ENCODE measurements at regions not wholly inside any gene's neighbourhood (a gene's known extent, or its start where the extent isn't known, plus 50 kb on each side); places are given as distances from the start of the nearest gene placed in this dataset.
"Not testable (repeated sequence)": the region's sequence is repeated elsewhere in the genome, so short reads cannot be mapped to it uniquely, and the experiment has no call there.

DNA sequence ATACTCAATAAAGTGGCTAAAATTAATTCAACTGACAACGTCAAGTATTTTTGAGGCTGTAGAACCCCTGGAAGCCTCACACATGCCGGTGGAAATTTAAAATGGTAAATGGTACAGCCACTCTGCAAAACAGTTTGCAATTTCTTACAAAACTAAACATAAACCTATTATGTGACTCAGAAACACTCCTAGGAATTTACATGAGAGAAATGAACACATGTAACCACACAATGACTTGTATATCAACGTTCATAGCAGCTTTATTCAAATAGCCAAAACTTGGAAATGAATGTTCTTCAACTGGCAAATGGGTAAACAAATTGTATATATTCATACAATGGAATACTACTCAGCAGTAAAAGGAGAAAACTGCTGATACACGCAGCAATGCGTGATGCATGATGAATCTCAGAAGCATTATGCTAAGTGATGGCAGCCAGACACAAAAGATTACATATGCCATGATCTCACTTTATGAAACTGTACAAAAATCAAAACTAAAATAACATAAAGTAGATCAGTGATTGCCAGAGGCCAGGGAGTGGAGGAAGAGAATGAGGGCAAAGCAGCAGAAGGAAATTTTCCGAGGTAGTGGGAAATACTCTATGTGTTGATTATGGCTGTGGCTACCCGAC, 112.5 kb downstream of the FAM50B start:
- intact Hi-C loops (cut with micrococcal nuclease) = no loop called here

DNA sequence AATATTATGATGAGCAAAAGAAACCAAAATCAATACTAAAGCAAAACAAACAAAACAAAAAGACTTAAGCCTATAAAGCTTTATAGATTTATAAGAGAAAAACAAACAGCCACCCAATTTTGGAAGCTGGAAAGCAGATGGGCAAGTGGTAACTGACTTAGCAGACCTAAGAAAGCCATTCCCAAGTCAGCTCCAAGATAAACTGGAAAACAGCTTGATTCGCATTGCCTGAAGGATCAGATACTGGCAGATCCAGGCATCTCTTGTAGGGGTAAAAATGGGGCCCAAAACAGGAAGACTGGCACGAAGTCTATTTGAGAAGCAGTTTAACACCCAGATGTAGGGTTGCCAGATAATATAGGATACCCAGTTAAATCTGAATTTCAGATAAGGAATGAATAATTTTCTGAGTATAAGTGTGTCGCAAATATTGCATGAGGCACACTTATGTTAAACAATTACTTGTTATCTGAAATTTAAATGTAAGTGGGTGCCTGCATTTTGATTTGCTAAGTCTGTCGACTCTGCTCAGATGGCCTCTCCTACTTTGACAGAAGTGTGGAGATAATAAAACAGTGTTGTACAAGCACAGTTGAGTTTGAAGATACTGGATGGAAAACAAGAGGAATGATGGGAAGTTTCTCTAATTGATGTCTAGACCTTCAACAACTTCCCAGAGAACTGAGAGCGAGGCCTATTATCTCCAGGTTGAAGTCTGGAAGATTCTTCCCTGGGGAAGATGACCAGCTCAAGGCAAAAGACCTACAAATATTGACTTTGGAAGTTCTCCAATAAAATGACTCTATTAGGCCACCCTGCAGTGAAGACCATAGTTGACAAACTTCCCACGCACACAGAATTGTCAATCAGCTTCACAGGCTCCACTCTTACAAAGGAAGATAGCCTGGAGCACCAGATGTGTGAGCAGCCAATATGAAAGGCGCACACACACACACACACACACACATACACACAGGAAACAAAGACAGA, 113.4 kb downstream of the FAM50B start:
- intact Hi-C loops (cut with micrococcal nuclease) = no loop called here

DNA sequence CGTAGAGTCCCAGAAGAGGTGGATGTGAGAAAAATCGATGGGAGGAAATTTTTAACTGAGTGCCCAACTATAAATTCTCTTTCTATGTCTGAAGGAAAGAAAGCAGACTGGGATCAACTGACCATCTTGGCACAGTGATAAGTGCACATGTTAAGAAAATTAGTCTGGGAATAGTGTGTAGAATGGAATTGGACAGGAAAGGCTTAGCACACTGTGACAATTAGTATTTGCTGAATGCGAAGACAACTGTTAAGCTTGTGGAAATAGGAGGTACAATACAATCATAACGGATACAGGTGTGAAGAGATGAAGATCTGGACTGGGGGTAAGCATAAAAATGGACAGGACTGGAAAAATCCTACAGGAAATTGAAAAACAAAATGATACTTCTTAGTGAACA, 114.3 kb downstream of the FAM50B start:
- intact Hi-C loops (cut with micrococcal nuclease) = no loop called here

DNA sequence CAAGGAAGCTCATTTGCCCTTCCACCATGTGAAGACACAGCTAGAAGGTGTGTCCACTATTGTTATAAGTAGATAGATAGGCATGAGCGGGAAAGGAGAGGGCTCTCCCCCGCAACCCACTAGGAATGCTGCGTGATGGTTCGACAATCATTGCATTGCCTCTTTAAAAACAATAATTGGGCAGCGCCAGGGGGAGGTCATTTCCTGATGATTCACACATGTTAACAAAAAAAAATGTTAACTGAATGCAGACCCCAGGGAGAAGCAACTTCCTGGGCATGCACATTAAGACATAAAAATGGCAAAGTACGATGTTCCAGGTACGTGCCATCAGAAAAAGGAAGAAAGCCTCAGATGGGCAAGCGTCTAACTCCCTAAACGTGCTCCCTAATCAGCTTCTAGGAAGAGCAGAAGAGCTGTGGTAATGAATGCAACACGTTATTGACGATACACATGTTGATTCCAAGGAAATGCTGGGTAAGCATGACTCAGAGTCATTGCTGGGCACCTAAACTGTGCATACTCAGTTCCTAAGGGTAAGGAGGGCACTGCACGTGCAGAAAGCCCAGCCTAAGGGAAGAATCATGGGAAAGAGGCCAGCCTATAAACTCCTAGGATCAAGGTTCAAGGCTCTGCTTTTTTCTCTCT, 113.7 kb downstream of the FAM217A start:
- intact Hi-C loops (cut with micrococcal nuclease) = no loop called here

DNA sequence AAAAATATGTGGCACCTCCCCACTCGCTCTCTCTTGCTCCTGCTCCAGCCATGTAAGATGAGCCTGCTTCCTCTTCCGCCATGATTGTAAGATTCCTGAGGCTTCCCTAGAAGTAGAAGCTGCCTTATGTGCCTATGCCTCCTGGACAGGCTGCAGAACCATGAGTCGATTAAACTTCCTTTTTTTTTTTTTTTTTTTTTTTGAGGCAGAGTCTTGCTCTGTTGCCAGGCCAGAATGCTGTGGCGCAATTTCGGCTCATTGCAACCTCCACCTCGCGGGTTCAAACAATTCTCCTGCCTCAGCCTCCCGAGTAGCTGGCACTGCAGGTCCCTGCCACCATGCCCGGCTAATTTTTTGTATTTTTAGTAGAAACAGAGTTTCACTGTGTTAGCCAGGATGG, 112.5 kb downstream of the FAM217A start:
- intact Hi-C loops (cut with micrococcal nuclease) = no loop called here

DNA sequence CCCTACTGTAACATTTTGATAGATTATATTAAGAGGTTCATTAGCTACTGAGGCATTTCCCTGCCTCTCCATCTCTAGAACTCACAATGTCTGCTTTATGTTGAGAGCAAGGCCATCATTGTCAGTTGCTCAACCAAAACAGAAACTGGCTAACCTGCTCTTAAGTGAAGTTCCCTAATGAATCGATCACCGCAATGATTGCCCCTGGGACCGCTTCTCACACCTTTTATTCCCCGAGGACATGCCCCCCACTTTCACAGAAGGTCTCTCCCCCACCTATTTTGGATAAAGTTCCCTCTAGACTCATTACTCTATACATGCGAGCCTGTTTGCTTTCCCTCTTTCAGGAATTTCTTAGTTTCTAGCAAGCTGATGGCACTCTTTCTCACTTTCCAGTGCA, 108.8 kb downstream of the FAM217A start:
- intact Hi-C loops (cut with micrococcal nuclease) = no loop called here

DNA sequence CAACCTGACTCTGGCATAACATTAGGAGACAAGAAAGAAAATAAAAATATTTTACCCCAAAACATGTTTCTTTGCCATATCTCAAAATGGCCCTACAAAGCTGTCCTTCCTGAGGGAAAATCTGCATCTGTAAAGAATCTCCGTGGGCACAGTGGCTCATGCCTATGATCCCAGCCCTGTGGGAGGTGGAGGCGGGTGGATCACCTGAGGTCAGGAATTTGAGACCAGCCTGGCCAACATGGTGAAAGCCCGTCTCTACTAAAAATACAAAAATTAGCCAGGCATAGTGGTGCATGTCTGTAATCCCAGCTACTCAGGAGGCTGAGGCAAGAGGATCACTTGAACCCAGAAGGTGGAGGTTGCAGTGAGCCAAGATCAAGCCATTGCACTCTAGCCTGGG, 105.8 kb downstream of the FAM217A start:
- intact Hi-C loops (cut with micrococcal nuclease) = not testable (repeated sequence)

DNA sequence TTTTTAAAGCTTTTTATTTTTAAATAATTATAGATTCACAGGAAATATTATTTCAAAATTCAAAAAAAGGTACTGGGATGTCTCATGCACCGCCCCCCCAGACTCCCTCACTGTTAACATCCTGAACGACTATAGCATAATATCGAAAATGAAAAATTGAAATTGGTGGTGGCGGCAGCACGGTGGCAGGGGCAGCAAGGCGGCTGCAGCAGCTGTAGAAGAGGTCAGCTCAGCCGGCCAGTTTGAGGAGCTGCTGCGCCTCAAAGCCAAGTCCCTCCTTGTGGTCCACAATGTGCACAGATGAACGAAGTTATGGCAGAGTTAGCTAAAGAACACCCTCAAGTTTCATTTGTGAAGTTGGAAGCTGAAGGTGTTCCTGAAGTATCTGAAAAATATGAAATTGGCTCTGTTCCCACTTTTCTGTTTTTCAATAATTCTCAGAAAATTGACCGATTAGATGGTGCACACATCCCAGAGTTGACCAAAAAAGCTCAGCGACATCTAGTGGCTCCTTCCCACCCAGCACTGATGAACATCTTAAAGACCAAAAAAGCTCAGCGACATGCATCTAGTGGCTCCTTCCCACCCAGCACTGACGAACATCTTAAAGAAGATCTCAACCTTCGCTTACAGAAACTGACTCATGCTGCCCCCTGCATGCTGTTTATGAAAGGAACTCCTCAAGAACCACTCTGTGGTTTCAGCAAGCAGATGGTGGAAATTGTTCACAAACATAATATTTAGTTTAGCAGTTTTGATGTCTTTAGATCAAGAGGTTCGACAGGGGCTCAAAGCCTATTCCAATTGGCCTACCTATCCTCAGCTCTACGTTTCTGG, 100.8 kb downstream of the FAM217A start:
- intact Hi-C loops (cut with micrococcal nuclease) = loop anchor here (1.0 to 2.0 kb wide), 7 partner anchors 13 to 699 kb away; partner anchors contain the start of gene FAM50B

DNA sequence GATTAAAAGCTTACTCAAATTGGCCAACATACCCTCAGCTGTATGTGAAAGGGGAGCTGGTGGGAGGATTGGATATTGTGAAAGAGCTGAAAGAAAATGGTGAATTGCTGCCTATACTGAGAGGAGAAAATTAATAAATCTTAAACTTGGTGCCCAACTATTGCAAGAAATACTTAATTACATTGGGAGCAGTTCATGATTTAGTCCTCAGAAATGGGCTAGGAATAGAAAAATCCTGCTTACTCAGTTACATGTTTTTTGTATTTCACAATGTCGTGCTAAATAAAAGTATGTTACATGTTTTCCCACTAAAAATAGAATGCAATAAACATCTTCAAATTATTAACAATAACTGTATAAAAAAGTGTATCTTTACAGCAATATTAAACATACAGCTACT, 100.0 kb downstream of the FAM217A start:
- intact Hi-C loops (cut with micrococcal nuclease) = loop anchor here (1.0 to 2.0 kb wide), 7 partner anchors 12 to 700 kb away; partner anchors contain the start of gene FAM50B

DNA sequence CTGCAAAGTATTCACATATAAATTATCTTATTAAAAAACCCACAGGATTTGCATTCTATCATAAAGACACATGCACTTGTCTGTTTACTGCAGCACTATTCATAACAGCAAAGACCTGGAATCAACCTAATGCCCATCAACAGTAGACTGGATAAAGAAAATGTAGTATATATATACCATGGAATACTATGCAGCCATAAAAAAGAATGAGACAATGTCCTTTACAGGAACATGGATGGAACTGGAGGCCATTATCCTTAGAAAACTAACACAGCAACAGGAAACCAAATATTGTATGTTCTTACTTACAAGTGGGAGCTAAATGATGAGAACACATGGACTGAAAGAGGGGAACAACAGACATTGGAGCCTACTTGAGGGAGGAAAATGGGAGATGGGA, 97.0 kb downstream of the FAM217A start:
- intact Hi-C loops (cut with micrococcal nuclease) = no loop called here

DNA sequence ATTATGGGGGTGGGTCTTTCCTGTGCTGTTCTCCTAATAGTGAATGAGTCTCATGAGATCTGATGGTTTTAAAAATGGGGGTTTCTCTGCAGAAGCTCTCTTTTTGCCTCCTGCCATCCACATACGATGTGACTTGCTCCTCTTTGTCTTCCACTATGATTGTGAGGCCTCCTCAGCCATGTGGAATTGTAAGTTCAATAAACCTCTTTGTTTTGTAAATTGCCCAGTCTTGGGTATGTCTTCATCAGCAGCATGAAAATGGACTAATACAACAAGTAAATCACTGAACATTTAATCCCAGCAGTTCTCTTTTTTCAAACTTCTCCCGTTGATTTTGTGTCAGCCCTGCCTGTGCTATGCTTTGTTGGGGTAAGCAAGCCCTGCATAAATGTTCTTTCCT, 95.2 kb downstream of the FAM217A start:
- intact Hi-C loops (cut with micrococcal nuclease) = no loop called here

DNA sequence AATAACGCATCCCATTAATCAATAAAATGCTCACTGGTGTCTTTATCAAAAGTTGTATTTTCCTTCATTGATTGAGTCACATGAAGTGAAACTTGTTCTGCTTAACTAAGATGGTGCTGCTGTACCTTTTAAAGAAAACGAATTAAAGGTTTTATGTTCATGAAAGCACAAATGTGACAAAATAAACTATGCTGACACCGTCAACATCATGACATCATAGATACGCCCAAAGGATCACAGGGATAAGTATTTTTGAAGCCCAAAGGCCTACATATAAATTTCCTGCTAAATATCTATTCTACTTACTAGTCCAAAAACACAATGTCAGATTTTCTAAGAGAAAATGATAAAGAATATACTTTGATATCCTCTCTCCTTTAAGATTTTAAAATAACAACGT, 94.4 kb downstream of the FAM217A start:
- intact Hi-C loops (cut with micrococcal nuclease) = no loop called here

DNA sequence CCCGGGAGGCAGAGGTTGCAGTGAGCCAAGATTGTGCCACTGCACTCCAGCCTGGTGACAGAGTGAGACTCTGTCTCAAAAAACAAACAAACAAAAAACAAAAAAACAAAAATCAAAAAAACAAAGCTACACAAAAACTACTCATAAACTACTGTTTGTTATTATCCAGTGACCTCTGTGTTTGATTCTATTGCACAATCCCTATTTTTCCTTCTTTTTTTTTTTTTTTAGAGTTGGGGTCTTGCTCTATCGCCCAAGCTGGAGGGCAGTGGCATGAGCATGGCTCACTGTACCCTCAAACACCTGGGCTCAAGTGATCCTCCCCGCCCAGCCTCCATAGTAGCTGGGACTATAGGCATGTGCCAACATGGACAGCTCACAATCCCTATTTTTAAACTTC, 92.7 kb downstream of the FAM217A start:
- intact Hi-C loops (cut with micrococcal nuclease) = no loop called here

DNA sequence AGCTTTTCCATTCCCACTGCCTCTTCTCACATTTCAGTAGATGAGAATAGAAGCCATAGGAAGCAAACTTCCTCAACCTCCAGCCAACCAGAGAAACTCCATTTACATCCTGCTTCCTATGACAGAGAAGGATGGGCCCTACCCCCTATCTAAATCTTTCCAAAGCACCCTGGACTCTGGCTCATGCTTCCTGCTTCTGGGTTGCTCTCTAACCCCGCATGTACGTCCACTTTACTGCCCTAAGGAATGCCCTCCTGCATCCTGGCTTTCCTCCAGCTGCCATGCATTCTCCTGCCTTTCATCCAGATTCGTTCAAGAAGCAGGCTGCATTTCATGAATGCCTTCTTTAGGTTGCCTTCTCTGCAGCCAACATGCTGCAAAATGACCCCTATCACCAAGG, 91.9 kb downstream of the FAM217A start:
- intact Hi-C loops (cut with micrococcal nuclease) = no loop called here

DNA sequence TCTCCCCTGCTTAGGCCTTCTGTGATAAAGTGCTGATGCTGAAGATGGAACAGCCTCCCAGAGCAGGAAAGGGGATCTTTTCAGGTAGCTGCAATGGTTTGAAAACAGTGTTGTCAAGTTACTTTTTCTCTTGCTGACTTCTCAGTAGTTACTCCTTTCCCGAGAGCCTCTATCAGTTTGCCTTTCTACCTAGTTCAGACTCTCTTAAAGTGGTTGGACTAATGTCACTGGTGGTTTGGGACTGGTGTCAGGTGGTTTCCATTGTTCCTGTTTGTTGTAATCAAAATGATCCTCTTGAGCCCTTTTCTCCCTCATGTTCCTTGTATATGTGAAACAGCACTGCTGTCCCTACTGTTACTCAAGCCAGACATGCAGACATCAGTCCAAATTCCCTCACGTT, 91.4 kb downstream of the FAM217A start:
- intact Hi-C loops (cut with micrococcal nuclease) = no loop called here

DNA sequence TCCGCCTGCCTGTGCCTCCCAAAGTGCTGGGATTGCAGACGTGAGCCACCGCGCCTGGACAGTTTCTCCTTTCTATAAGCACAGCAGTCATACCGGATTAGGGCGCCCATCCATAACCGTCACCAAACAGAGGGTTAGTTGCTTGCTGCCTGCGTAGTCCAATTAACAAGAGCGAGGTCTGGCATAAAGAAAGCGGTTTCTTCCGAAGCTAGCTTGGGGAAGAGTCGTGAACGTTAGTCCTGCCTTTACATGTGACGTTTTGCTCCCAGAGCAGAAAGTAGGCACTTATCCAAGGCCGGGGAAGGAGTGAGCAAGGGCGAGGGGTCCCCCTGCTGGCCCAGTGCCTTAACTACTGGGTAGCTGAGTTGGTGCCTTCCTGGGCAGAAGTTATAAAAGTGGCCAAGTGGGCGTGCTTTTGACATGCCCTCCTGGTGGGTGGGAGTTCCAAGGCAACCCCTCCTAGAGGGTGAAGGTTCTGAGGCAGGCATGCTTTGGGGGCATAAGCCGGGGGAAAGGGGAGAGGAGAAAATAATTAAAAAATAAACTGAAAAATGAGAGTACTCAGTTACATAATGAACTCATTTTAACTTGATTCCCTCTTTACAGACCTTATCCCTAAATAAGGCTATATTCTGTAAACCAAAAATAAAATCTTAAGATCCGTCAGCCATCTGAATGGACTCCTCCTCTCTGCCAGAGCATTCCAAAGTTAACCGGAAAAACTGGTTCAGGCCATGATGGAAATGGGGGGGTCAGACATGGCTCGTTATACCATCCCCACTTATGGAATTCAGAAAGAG, 88.0 kb downstream of the FAM217A start:
- intact Hi-C loops (cut with micrococcal nuclease) = loop anchor here (1.0 to 5.0 kb wide), 6 partner anchors 13 to 714 kb away; partner anchors contain the start of gene FAM50B

DNA sequence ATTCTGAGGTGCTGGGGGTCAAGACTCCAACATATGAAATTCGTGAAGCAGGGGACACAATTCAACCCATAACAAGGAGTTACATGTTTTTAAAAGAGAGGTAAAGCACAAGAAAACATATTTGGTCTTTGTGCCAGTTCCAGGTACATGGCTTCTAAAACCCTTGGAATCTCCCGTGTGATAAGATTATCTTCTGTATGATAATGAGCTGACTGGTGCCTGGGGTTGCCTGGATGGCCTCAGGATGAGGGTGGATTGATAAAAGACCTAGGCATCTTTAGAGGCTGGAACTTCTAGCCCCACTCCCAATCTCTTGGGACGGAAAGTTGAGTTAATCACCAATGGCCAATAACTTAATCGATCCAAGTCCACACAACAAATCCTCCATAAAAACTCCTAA, 87.0 kb downstream of the FAM217A start:
- intact Hi-C loops (cut with micrococcal nuclease) = loop anchor here (1.0 to 5.0 kb wide), 5 partner anchors 14 to 715 kb away; no protein-coding TSS in a partner anchor

DNA sequence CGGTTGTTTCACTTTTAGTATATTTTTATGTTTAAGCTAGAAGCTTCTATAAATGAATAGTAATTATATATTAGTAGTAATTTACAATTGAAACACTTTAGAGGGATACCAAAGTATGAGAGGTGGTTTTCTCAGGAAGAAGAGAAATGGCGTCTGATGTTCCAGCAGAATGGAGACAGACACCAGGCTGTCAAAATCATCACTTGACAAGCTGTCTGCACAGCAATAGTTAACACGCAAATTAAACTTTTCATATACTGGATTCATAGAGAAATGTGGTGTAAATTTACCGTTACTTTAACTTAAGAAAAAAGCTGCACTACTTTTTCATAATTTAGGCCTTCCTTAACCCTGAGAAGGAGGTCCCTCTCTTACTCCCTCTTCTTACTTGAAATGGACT, 82.6 kb downstream of the FAM217A start:
- intact Hi-C loops (cut with micrococcal nuclease) = no loop called here

DNA sequence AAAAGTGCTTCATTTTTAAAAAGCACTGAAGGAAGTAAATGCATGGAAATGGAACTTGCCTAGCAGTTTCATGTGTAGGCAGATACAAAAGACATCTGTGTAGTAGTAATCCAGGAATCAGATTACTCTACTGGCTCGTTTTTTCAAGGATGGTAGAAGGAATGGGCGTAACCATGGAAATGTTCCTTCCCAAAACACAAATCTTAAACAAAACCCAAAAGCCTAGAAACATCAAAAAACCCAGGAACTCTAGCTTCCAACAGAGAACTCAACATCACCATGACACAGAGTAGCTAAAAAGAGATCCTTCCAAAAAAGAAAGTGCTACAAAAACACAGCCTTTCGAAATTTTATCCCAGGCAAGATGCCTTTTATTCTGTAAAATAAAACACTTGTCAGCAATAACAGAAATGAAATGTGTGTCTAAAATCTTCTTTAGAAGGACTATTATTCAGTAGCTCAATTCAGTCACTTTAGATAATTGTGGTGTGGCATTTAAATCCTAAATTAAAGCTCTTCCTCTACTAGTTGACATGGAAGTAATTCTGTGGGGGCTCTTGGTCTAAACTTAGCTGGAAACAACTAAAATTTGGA, 81.7 kb downstream of the FAM217A start:
- intact Hi-C loops (cut with micrococcal nuclease) = no loop called here

All from T-helper 1 cell treated with Interleukin-12 subunit alpha and Interleukin-12 subunit beta and Interleukin-4 antibody, amounts not matched to agents 30 ng/mL and 1 ng/mL, for 36 hours (primary cell).